Hepatocyte (in vitro differentiated cells): ENCODE measurements at regions not wholly inside any gene's neighbourhood (a gene's known extent, or its start where the extent isn't known, plus 50 kb on each side); places are given as distances from the start of the nearest gene placed in this dataset.

Experiments used
- DNase-seq: peaks from one replicate; pipeline ENCODE4 v3.0.0-alpha.2; 2016; ENCODE audit warnings: low spot score
- H2AFZ ChIP-seq: fragments of 200-600 bp; sonication (generic); 2 replicates; pipeline ENCODE4 v1.6.0; 2016; ENCODE audit warnings: antibody characterized with exemption, mild to moderate bottlenecking
- H3K27ac ChIP-seq: fragments of 200-600 bp; sonication (generic); 2 replicates; pipeline ENCODE4 v1.5.1; 2016; ENCODE audit warnings: mild to moderate bottlenecking
- H3K27me3 ChIP-seq: fragments of 200-600 bp; sonication (generic); 2 replicates; pipeline ENCODE4 v1.6.1; 2016
- H3K36me3 ChIP-seq: fragments of 200-600 bp; sonication (generic); replicated peaks from 2 replicates; pipeline ENCODE4 v1.5.1; 2016; ENCODE audit warnings: low read depth; ENCODE audit not compliant: insufficient read depth
- H3K4me1 ChIP-seq: fragments of 200-600 bp; sonication (generic); 2 replicates; pipeline ENCODE4 v1.5.1; 2016; ENCODE audit warnings: mild to moderate bottlenecking, moderate library complexity; ENCODE audit not compliant: insufficient read depth
- H3K4me2 ChIP-seq: fragments of 200-600 bp; sonication (generic); 2 replicates; pipeline ENCODE4 v1.6.0; 2016
- H3K4me3 ChIP-seq: fragments of 200-600 bp; sonication (generic); 2 replicates; pipeline ENCODE4 v1.5.1; 2016; ENCODE audit warnings: mild to moderate bottlenecking
- H3K79me2 ChIP-seq: fragments of 200-600 bp; sonication (generic); 2 replicates; pipeline ENCODE4 v1.6.0; 2017; ENCODE audit warnings: mild to moderate bottlenecking
- H3K9me2 ChIP-seq: fragments of 200-600 bp; sonication (generic); replicated peaks from 2 replicates; pipeline ENCODE4 v1.6.0; 2017; ENCODE audit warnings: mild to moderate bottlenecking; ENCODE audit not compliant: insufficient read depth
- H3K9me3 ChIP-seq: fragments of 200-600 bp; sonication (generic); 2 replicates; pipeline ENCODE4 v1.5.1; 2016; ENCODE audit warnings: low read depth, mild to moderate bottlenecking
- H4K20me1 ChIP-seq: fragments of 200-600 bp; sonication (generic); 2 replicates; pipeline ENCODE4 v1.6.0; 2016; ENCODE audit warnings: mild to moderate bottlenecking; ENCODE audit not compliant: insufficient read depth, poor library complexity, severe bottlenecking
- EZH2 ChIP-seq: fragments of 200-600 bp; sonication (generic); IDR thresholded peaks from 2 replicates; pipeline ENCODE4 v1.6.1; 2016; ENCODE audit warnings: antibody characterized with exemption, mild to moderate bottlenecking, borderline replicate concordance
- EZH2phosphoT487 ChIP-seq: fragments of 200-600 bp; sonication (generic); IDR thresholded peaks from one replicate; pipeline ENCODE4 v1.6.1; 2018; ENCODE audit warnings: antibody characterized with exemption, mild to moderate bottlenecking, low read depth, moderate library complexity; ENCODE audit not compliant: unreplicated experiment, severe bottlenecking
- WGBS: methylation state at CpG from one replicate; pipeline ENCODE4 v1.1.6; 2016; ENCODE audit warnings: low lambda C conversion rate; ENCODE audit errors: missing lambda C conversion rate; 5-methylcytosine and 5-hydroxymethylcytosine counted together
- TF ChIP-seq, protein P1 (sequence below): fragments of 200-600 bp; sonication (generic); IDR thresholded peaks from 2 replicates; pipeline ENCODE4 v1.5.1; 2016; ENCODE audit warnings: antibody characterized with exemption, mild to moderate bottlenecking; ENCODE audit not compliant: poor library complexity

DNA sequence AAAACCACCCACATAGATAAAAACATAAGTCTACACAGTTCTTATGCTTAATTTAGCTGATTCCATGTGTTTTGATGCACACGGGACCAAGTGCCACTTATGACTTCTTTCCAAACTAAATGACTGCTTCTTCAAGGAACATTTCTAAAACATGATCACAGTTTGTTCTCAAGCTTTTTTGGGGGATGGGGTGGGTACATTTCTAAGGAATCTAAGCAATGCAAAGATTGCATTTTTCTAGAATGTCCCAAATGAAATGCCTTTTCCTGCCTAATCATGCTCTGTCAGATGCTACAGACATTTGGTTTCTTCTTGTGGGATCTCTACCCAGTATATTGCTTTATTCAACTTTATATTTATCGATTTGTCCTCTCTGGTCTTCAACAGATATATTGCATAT lies 496.8 kb upstream of the JAG1 start:
- Histone ChIP-seq H3K4me3 (no peak overlapping the region), H3K4me1 (no peaks in the 10 kb centered on the region), H3K9me3 (no peaks in the 10 kb centered on the region), H4K20me1 (no peaks in the 10 kb centered on the region), H3K27me3 (no peaks in the 10 kb centered on the region), H2AFZ (no peak overlapping the region), H3K36me3 (no peaks in the 10 kb centered on the region), H3K9me2 (no peaks in the 10 kb centered on the region), H3K79me2 (no peaks in the 10 kb centered on the region), H3K4me2 (no peak overlapping the region), H3K27ac (no peak overlapping the region)
- no peak for DNase-seq
- TF ChIP-seq EZH2 (no peak), EZH2phosphoT487 (no peak)
- WGBS: 86% methylated on average over 2 of the region's 2 CpGs

DNA sequence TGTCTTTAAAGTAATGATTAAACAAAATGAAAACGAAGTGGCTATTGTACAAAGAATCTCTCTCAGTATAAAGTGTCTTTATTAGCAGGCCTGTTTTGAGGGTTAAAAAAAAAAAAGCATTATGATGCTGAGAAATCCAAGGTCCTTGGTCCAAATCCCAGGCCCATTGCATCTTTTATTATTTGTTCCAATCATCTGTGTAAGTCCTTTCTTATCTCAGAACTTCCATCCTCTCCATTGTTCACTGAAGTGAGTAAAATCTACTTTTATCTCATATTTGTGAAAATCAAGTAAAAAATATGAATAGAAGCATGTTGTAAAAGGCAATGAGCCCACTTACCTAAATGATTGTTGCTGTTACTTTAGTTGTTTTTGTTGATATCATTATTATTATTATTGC lies 499.1 kb upstream of the JAG1 start:
- Histone ChIP-seq H3K9me2 (no peaks in the 10 kb centered on the region), H4K20me1 (no peaks in the 10 kb centered on the region), H3K79me2 (no peaks in the 10 kb centered on the region), H3K27me3 (no peaks in the 10 kb centered on the region), H3K27ac (no peak overlapping the region), H3K4me3 (no peak overlapping the region), H2AFZ (no peak overlapping the region), H3K4me2 (no peak overlapping the region), H3K36me3 (no peaks in the 10 kb centered on the region), H3K9me3 (no peaks in the 10 kb centered on the region), H3K4me1 (no peaks in the 10 kb centered on the region)
- no peak for DNase-seq
- 89% methylated on average over 1 of the region's 1 CpG for WGBS
- TF ChIP-seq, protein P1, sequence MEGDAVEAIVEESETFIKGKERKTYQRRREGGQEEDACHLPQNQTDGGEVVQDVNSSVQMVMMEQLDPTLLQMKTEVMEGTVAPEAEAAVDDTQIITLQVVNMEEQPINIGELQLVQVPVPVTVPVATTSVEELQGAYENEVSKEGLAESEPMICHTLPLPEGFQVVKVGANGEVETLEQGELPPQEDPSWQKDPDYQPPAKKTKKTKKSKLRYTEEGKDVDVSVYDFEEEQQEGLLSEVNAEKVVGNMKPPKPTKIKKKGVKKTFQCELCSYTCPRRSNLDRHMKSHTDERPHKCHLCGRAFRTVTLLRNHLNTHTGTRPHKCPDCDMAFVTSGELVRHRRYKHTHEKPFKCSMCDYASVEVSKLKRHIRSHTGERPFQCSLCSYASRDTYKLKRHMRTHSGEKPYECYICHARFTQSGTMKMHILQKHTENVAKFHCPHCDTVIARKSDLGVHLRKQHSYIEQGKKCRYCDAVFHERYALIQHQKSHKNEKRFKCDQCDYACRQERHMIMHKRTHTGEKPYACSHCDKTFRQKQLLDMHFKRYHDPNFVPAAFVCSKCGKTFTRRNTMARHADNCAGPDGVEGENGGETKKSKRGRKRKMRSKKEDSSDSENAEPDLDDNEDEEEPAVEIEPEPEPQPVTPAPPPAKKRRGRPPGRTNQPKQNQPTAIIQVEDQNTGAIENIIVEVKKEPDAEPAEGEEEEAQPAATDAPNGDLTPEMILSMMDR: no peak
- TF ChIP-seq EZH2phosphoT487 (no peak), EZH2 (no peak)

DNA sequence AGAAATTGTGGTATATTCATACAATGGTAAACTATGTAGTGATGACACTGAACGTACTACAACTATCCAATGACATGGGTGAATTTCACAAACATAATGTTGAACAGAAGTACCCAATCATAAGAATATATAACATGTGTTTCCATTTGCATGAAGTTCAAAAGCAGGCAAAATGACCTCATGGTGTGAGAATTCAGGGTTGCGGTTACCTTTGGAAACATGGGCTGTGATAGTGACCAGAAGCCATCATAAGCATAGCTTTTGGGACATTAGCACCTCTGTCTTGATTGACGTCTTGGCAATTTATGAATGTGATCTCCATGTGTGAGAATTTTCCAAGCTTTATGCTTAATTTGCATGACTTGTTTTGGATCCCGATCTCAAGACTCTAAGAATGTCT lies 500.1 kb upstream of the JAG1 start:
- Histone ChIP-seq H2AFZ (no peak overlapping the region), H3K79me2 (no peaks in the 10 kb centered on the region), H4K20me1 (no peaks in the 10 kb centered on the region), H3K9me2 (no peaks in the 10 kb centered on the region), H3K27ac (no peak overlapping the region), H3K4me1 (no peaks in the 10 kb centered on the region), H3K36me3 (no peaks in the 10 kb centered on the region), H3K4me3 (no peak overlapping the region), H3K9me3 (no peaks in the 10 kb centered on the region), H3K4me2 (no peak overlapping the region), H3K27me3 (no peaks in the 10 kb centered on the region)
- 90% methylated on average over 4 of the region's 4 CpGs for WGBS
- no peak for TF ChIP-seq EZH2phosphoT487
- TF ChIP-seq, protein P1: no peak
- no peak for TF ChIP-seq EZH2
- DNase-seq: no peak

DNA sequence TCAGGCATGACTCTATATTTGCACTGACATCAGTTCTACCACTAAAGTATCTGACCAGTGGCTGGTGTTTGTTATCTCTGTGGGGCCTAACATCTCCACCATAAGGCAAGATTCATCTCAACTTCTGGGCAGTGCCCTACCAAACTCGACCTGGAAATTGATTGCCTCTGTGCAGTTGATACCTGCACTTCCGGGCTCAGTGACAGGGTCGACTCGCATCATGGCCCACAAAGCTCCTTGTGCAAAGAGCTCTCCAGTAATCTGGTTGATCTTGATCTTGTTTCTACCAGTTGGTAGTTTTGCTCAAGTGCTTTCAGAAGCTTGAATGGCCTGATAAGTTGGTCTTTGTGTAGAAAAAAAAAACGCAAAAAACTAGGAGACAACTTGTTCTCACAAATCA lies 501.1 kb upstream of the JAG1 start:
- no peaks in the 10 kb centered on the region for H3K9me3 ChIP-seq
- WGBS: 74% methylated on average over 5 of the region's 5 CpGs
- no peaks in the 10 kb centered on the region for H3K27me3 ChIP-seq
- no peaks in the 10 kb centered on the region for H3K9me2 ChIP-seq
- no peak overlapping the region for H2AFZ ChIP-seq
- no peaks in the 10 kb centered on the region for H3K4me1 ChIP-seq
- no peak for TF ChIP-seq EZH2phosphoT487
- TF ChIP-seq, protein P1: no peak
- no peak for TF ChIP-seq EZH2
- H3K36me3 ChIP-seq: no peaks in the 10 kb centered on the region
- H3K4me3 ChIP-seq: no peak overlapping the region
- H3K27ac ChIP-seq: no peak overlapping the region
- H4K20me1 ChIP-seq: no peaks in the 10 kb centered on the region
- no peak overlapping the region for H3K4me2 ChIP-seq
- DNase-seq: no peak
- H3K79me2 ChIP-seq: no peaks in the 10 kb centered on the region
